GM12891 (cell line): ENCODE measurements at regions not wholly inside any gene's neighbourhood (a gene's known extent, or its start where the extent isn't known, plus 50 kb on each side); places are given as distances from the start of the nearest gene placed in this dataset.

Source experiments
- POLR2AphosphoS5 ChIP-seq: IDR thresholded peaks from 2 replicates; pipeline ENCODE4 v1.6.1; 2011; ENCODE audit warnings: low read depth, low read length, control low read depth
- POU2F2 ChIP-seq: IDR thresholded peaks from 2 replicates; pipeline ENCODE4 v1.6.1; 2011; ENCODE audit warnings: low read depth, mild to moderate bottlenecking, control low read depth, low read length, moderate library complexity

- TF ChIP-seq POLR2AphosphoS5 = no peak
- TF ChIP-seq POU2F2 = no peak
Observed at GRCh38 chr17:43332230-43332629, 66.6 kb upstream of the ARL4D start.
